ENCODE measurements at regions not wholly inside any gene's neighbourhood (a gene's known extent, or its start where the extent isn't known, plus 50 kb on each side); places are given as distances from the start of the nearest gene placed in this dataset.

GRCh38 chrX:124493984-124494383, 147.6 kb downstream of the SH2D1A start:
- no peaks in the 10 kb centered on the region for H3K9me3 ChIP-seq
- H3K27me3 ChIP-seq (replicated peaks in 1 of 7) = no peaks in the 10 kb centered on the region
- H3K4me1 ChIP-seq = no peaks in the 10 kb centered on the region
- no peak for DNase-seq
- H3K36me3 ChIP-seq = no peaks in the 10 kb centered on the region
- H3K4me3 ChIP-seq = no peak overlapping the region
- H3K27ac ChIP-seq = no peak overlapping the region
- intact Hi-C loops (cut with DNase I; ENCODE audit: low total_unique reads) = no loop called here
- TF ChIP-seq POLR2A (IDR thresholded peaks at IDR 0.05) = no peak
- TF ChIP-seq CTCF (IDR thresholded peaks at IDR 0.05 in 8 of 11, conservative IDR thresholded peaks at IDR 0.05 in 3 of 11) = no peak
- no peak for TF ChIP-seq POLR2AphosphoS5 (IDR thresholded peaks at IDR 0.05)

- no peak for TF ChIP-seq POLR2AphosphoS5 (IDR thresholded peaks at IDR 0.05)
- no peak for TF ChIP-seq CTCF (IDR thresholded peaks at IDR 0.05 in 8 of 11, conservative IDR thresholded peaks at IDR 0.05 in 3 of 11)
- no peak for TF ChIP-seq POLR2A (IDR thresholded peaks at IDR 0.05)
- no peaks in the 10 kb centered on the region for H3K9me3 ChIP-seq
- no peak overlapping the region for H3K27ac ChIP-seq
- WGBS, 5 donors = 72 to 86% (median 80%) methylated on average over 4 of the region's 4 CpGs
- H3K4me3 ChIP-seq = no peak overlapping the region
- intact Hi-C loops (cut with DNase I; ENCODE audit: low total_unique reads) = no loop called here
- no peaks in the 10 kb centered on the region for H3K36me3 ChIP-seq
- no peaks in the 10 kb centered on the region for H3K4me1 ChIP-seq
- no peak for DNase-seq
- H3K27me3 ChIP-seq (replicated peaks in 1 of 7) = no peaks in the 10 kb centered on the region
Observed at GRCh38 chrX:124497386-124497785, 151.0 kb downstream of the SH2D1A start.

GRCh38 chrX:124501586-124501985, 155.2 kb downstream of the SH2D1A start:
- Histone ChIP-seq H3K9me3 (no peaks in the 10 kb centered on the region), H3K4me3 (no peak overlapping the region), H3K36me3 (no peaks in the 10 kb centered on the region), H3K27ac (no peak overlapping the region), H3K27me3 (replicated peaks in 1 of 7) (no peaks in the 10 kb centered on the region), H3K4me1 (no peaks in the 10 kb centered on the region)
- 29 to 35% (median 32%) methylated on average over 5 of the region's 5 CpGs for WGBS, 5 donors
- no peak for TF ChIP-seq POLR2A (IDR thresholded peaks at IDR 0.05)
- no peak for TF ChIP-seq POLR2AphosphoS5 (IDR thresholded peaks at IDR 0.05)
- TF ChIP-seq CTCF (IDR thresholded peaks at IDR 0.05 in 8 of 11, conservative IDR thresholded peaks at IDR 0.05 in 3 of 11) = no peak
- no peak for DNase-seq
- intact Hi-C loops (cut with DNase I; ENCODE audit: low total_unique reads) = no loop called here

GRCh38 chrX:124502166-124502565, 155.8 kb downstream of the SH2D1A start:
- intact Hi-C loops (cut with DNase I; ENCODE audit: low total_unique reads) = no loop called here
- 16 to 39% (median 21%) methylated on average over 2 of the region's 2 CpGs for WGBS, 5 donors
- H3K4me1 ChIP-seq = no peaks in the 10 kb centered on the region
- no peaks in the 10 kb centered on the region for H3K9me3 ChIP-seq
- TF ChIP-seq CTCF (IDR thresholded peaks at IDR 0.05 in 8 of 11, conservative IDR thresholded peaks at IDR 0.05 in 3 of 11) (no peak), POLR2AphosphoS5 (IDR thresholded peaks at IDR 0.05) (no peak), POLR2A (IDR thresholded peaks at IDR 0.05) (no peak)
- H3K4me3 ChIP-seq = no peak overlapping the region
- no peak for DNase-seq
- no peaks in the 10 kb centered on the region for H3K27me3 ChIP-seq (replicated peaks in 1 of 7)
- H3K27ac ChIP-seq = no peak overlapping the region
- no peaks in the 10 kb centered on the region for H3K36me3 ChIP-seq
